Liver (tissue), 7 donors: ENCODE measurements at regions not wholly inside any gene's neighbourhood (a gene's known extent, or its start where the extent isn't known, plus 50 kb on each side); places are given as distances from the start of the nearest gene placed in this dataset.

Experiments used
- DNase-seq: peaks from one replicate; pipeline ENCODE4 v3.0.0-alpha.2; 2017; ENCODE audit warnings: low spot score
- H3K27ac ChIP-seq, 2 donors: one replicate each; pipeline ENCODE4 v1.7.0; 2013; ENCODE audit warnings: inconsistent platforms in 2 of 2, low read length in 2 of 2, control low read depth in 1 of 2, low read depth in 1 of 2, mild to moderate bottlenecking in 1 of 2
- H3K27me3 ChIP-seq, 4 donors: one replicate each; pipeline versions ENCODE4 v1.6.1 to v1.7.0; 2013; ENCODE audit warnings: low read length in 3 of 4, inconsistent platforms in 1 of 4, mild to moderate bottlenecking in 1 of 4, moderate library complexity in 1 of 4; ENCODE audit not compliant: control insufficient read depth in 4 of 4, insufficient read depth in 4 of 4
- H3K36me3 ChIP-seq, 4 donors: one replicate each; pipeline versions ENCODE4 v1.6.1 to v1.7.0; 2013; ENCODE audit warnings: low read length in 3 of 4, mild to moderate bottlenecking in 3 of 4, low read depth in 1 of 4, moderate library complexity in 1 of 4; ENCODE audit not compliant: control insufficient read depth in 4 of 4, insufficient read depth in 3 of 4
- H3K4me1 ChIP-seq, 4 donors: one replicate each; pipeline versions ENCODE4 v1.6.1 to v1.7.0; 2013; ENCODE audit warnings: low read length in 3 of 4, mild to moderate bottlenecking in 3 of 4, moderate library complexity in 1 of 4; ENCODE audit not compliant: control insufficient read depth in 4 of 4, insufficient read depth in 4 of 4
- H3K4me3 ChIP-seq, 3 donors: one replicate each; pipeline versions ENCODE4 v1.6.1 to v1.7.0; 2013; ENCODE audit warnings: low read length in 3 of 3, control low read depth in 1 of 3, low read depth in 1 of 3, mild to moderate bottlenecking in 1 of 3
- H3K9ac ChIP-seq, 2 donors: one replicate each; pipeline ENCODE4 v1.7.0; 2013; ENCODE audit warnings: low read length in 2 of 2, mild to moderate bottlenecking in 2 of 2, moderate library complexity in 2 of 2, control low read depth in 1 of 2, low read depth in 1 of 2
- H3K9me3 ChIP-seq, 4 donors: one replicate each; pipeline versions ENCODE4 v1.6.1 to v1.7.0; 2013; ENCODE audit warnings: low read length in 3 of 4; ENCODE audit not compliant: control insufficient read depth in 4 of 4
- ATF3 ChIP-seq: IDR thresholded peaks from 2 replicates; pipeline ENCODE4 v1.6.1; 2016; ENCODE audit warnings: antibody characterized with exemption
- EGR1 ChIP-seq, 2 donors: IDR thresholded peaks; 2 replicates each; pipeline ENCODE4 v1.6.1; 2016 to 2018; ENCODE audit warnings: antibody characterized with exemption in 2 of 2, low read depth in 2 of 2
- FOXA1 ChIP-seq: IDR thresholded peaks from 2 replicates; pipeline ENCODE4 v1.6.1; 2016; ENCODE audit warnings: antibody characterized with exemption
- FOXA2 ChIP-seq: IDR thresholded peaks from 2 replicates; pipeline ENCODE4 v1.6.1; 2016; ENCODE audit warnings: antibody characterized with exemption
- GABPA ChIP-seq, 2 donors: IDR thresholded peaks in 1 of 2; conservative IDR thresholded peaks in 1 of 2; 2 replicates each; pipeline ENCODE4 v1.6.1; 2016; ENCODE audit warnings: antibody characterized with exemption in 2 of 2, mild to moderate bottlenecking in 1 of 2, moderate library complexity in 1 of 2
- JUND ChIP-seq, 2 donors: IDR thresholded peaks; 2 replicates each; pipeline ENCODE4 v1.6.1; 2016; ENCODE audit warnings: antibody characterized with exemption in 2 of 2
- NR2F2 ChIP-seq: IDR thresholded peaks from 2 replicates; pipeline ENCODE4 v1.6.1; 2016; ENCODE audit warnings: antibody characterized with exemption
- RAD21 ChIP-seq, 2 donors: IDR thresholded peaks; 2 replicates each; pipeline ENCODE4 v1.6.1; 2016; ENCODE audit warnings: antibody characterized with exemption in 2 of 2, mild to moderate bottlenecking in 2 of 2
- RXRA ChIP-seq, 2 donors: IDR thresholded peaks; 2 replicates each; pipeline ENCODE4 v1.6.1; 2017 to 2018; ENCODE audit warnings: antibody characterized with exemption in 2 of 2, mild to moderate bottlenecking in 1 of 2
- SP1 ChIP-seq: IDR thresholded peaks from 2 replicates; pipeline ENCODE4 v1.6.1; 2018; ENCODE audit warnings: antibody characterized with exemption, mild to moderate bottlenecking
- TAF1 ChIP-seq: conservative IDR thresholded peaks from 2 replicates; pipeline ENCODE4 v1.6.1; 2016; ENCODE audit warnings: antibody characterized with exemption, mild to moderate bottlenecking
- WGBS: extraction: QIAGEN DNeasy Blood & Tissue Kit; methylation state at CpG from one replicate; pipeline ENCODE4 v1.1.7; 2013; 5-methylcytosine and 5-hydroxymethylcytosine counted together
- TF ChIP-seq, protein P1 (sequence below): IDR thresholded peaks from 2 replicates; pipeline ENCODE4 v1.6.1; 2016; ENCODE audit warnings: antibody characterized with exemption
- TF ChIP-seq, protein P2 (sequence below): IDR thresholded peaks from 2 replicates; pipeline ENCODE4 v1.6.1; 2016; ENCODE audit warnings: antibody characterized with exemption, mild to moderate bottlenecking
- TF ChIP-seq, protein P3 (sequence below): IDR thresholded peaks from 2 replicates; pipeline ENCODE4 v1.6.1; 2016; ENCODE audit warnings: antibody characterized with exemption
- donor health status: healthy.
- donor health status: healthy.
- donor health status: healthy.
- donor health status: healthy.

GRCh38 chr18:25650201-25650941, 298.4 kb upstream of the ZNF521 start:
- TF ChIP-seq JUND (IDR thresholded peaks at IDR 0.05) (no peak), NR2F2 (peak; percentile 81)
- Histone ChIP-seq H3K36me3 (no peaks in the 10 kb centered on the region), H3K9me3 (no peaks in the 10 kb centered on the region), H3K9ac (no peak overlapping the region), H3K4me1 (no peaks in the 10 kb centered on the region), H3K27ac (no peak overlapping the region), H3K27me3 (no peaks in the 10 kb centered on the region), H3K4me3 (no peak overlapping the region)
- no peak for DNase-seq
- 51% methylated on average over 4 of the region's 4 CpGs for WGBS

DNA sequence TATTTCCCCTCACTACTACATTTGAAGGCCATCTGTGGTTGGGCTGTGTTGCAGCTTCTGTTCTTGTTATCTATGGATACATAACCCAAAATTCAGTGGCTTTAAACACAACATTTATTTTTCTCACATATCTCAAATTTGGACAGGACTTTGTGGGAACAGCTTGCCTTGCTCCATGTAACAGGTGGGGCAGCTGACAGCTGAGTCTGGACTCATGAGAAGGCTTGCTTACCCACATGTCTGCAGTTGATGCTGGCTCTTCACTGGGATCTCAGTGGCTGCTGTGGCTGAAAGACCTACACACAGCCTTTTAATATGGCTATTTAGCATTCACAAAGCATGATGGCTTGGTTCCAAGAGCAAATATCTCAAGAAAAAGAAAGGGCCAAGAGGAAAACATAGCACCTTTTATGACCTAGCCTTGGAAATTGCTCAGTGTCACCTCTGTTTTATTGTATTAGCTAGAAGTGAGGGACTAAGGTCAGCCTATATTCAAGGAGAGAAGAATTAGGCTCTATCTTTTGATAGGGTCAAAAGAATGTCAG, 296.8 kb upstream of the ZNF521 start:
- no peak overlapping the region for H3K27ac ChIP-seq
- no peaks in the 10 kb centered on the region for H3K36me3 ChIP-seq
- TF ChIP-seq, protein P1, sequence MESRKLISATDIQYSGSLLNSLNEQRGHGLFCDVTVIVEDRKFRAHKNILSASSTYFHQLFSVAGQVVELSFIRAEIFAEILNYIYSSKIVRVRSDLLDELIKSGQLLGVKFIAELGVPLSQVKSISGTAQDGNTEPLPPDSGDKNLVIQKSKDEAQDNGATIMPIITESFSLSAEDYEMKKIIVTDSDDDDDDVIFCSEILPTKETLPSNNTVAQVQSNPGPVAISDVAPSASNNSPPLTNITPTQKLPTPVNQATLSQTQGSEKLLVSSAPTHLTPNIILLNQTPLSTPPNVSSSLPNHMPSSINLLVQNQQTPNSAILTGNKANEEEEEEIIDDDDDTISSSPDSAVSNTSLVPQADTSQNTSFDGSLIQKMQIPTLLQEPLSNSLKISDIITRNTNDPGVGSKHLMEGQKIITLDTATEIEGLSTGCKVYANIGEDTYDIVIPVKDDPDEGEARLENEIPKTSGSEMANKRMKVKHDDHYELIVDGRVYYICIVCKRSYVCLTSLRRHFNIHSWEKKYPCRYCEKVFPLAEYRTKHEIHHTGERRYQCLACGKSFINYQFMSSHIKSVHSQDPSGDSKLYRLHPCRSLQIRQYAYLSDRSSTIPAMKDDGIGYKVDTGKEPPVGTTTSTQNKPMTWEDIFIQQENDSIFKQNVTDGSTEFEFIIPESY: no peak
- TF ChIP-seq NR2F2 (no peak), SP1 (no peak), GABPA (IDR thresholded peaks at IDR 0.05 in 1 of 2, conservative IDR thresholded peaks at IDR 0.05 in 1 of 2) (no peak), RAD21 (IDR thresholded peaks at IDR 0.05) (no peak), FOXA1 (no peak), EGR1 (IDR thresholded peaks at IDR 0.05; ENCODE audit: low read depth in 2 of 2) (no peak), RXRA (IDR thresholded peaks at IDR 0.05) (no peak), JUND (IDR thresholded peaks at IDR 0.05) (no peak), ATF3 (no peak), FOXA2 (no peak), TAF1 (no peak)
- TF ChIP-seq, protein P2, sequence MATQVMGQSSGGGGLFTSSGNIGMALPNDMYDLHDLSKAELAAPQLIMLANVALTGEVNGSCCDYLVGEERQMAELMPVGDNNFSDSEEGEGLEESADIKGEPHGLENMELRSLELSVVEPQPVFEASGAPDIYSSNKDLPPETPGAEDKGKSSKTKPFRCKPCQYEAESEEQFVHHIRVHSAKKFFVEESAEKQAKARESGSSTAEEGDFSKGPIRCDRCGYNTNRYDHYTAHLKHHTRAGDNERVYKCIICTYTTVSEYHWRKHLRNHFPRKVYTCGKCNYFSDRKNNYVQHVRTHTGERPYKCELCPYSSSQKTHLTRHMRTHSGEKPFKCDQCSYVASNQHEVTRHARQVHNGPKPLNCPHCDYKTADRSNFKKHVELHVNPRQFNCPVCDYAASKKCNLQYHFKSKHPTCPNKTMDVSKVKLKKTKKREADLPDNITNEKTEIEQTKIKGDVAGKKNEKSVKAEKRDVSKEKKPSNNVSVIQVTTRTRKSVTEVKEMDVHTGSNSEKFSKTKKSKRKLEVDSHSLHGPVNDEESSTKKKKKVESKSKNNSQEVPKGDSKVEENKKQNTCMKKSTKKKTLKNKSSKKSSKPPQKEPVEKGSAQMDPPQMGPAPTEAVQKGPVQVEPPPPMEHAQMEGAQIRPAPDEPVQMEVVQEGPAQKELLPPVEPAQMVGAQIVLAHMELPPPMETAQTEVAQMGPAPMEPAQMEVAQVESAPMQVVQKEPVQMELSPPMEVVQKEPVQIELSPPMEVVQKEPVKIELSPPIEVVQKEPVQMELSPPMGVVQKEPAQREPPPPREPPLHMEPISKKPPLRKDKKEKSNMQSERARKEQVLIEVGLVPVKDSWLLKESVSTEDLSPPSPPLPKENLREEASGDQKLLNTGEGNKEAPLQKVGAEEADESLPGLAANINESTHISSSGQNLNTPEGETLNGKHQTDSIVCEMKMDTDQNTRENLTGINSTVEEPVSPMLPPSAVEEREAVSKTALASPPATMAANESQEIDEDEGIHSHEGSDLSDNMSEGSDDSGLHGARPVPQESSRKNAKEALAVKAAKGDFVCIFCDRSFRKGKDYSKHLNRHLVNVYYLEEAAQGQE: no peak
- TF ChIP-seq, protein P3, sequence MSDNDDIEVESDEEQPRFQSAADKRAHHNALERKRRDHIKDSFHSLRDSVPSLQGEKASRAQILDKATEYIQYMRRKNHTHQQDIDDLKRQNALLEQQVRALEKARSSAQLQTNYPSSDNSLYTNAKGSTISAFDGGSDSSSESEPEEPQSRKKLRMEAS: no peak
- no peaks in the 10 kb centered on the region for H3K4me1 ChIP-seq
- no peaks in the 10 kb centered on the region for H3K9me3 ChIP-seq
- DNase-seq: no peak
- no peak overlapping the region for H3K4me3 ChIP-seq
- H3K27me3 ChIP-seq: no peaks in the 10 kb centered on the region
- no peak overlapping the region for H3K9ac ChIP-seq
